Esophagus (tissue), 2 donors: ENCODE measurements at regions not wholly inside any gene's neighbourhood (a gene's known extent, or its start where the extent isn't known, plus 50 kb on each side); places are given as distances from the start of the nearest gene placed in this dataset.
"Not testable (repeated sequence)": the region's sequence is repeated elsewhere in the genome, so short reads cannot be mapped to it uniquely, and the experiment has no call there.

Source experiments
- H3K27ac ChIP-seq, 2 donors: one replicate each; pipeline ENCODE4 v1.5.1; 2013; ENCODE audit warnings: low read depth in 2 of 2, mild to moderate bottlenecking in 2 of 2, inconsistent platforms in 1 of 2, low read length in 1 of 2, moderate library complexity in 1 of 2
- H3K27me3 ChIP-seq, 2 donors: one replicate each; pipeline ENCODE4 v1.6.1; 2013; ENCODE audit warnings: low read length in 2 of 2, control low read depth in 1 of 2, mild to moderate bottlenecking in 1 of 2; ENCODE audit not compliant: insufficient read depth in 2 of 2, control insufficient read depth in 1 of 2
- H3K36me3 ChIP-seq, 2 donors: one replicate each; pipeline ENCODE4 v1.6.1; 2013; ENCODE audit warnings: low read length in 1 of 2; ENCODE audit not compliant: control insufficient read depth in 2 of 2, insufficient read depth in 2 of 2
- H3K4me1 ChIP-seq, 2 donors: one replicate each; pipeline ENCODE4 v1.6.1; 2013; ENCODE audit warnings: low read length in 1 of 2; ENCODE audit not compliant: control insufficient read depth in 2 of 2, insufficient read depth in 2 of 2
- H3K4me3 ChIP-seq, 2 donors: one replicate each; pipeline ENCODE4 v1.5.1; 2013; ENCODE audit warnings: low read length in 2 of 2, mild to moderate bottlenecking in 2 of 2, low read depth in 1 of 2, moderate library complexity in 1 of 2
- H3K9me3 ChIP-seq, 2 donors: one replicate each; pipeline ENCODE4 v1.6.1; 2013; ENCODE audit warnings: mild to moderate bottlenecking in 2 of 2, low read depth in 1 of 2, low read length in 1 of 2, moderate library complexity in 1 of 2; ENCODE audit not compliant: control insufficient read depth in 2 of 2, insufficient read depth in 1 of 2
- WGBS, 2 donors: extraction: QIAGEN DNeasy Blood & Tissue Kit; methylation state at CpG; one replicate each; pipeline ENCODE4 v1.1.7; 2013; 5-methylcytosine and 5-hydroxymethylcytosine counted together
- donor health status: healthy with polysubstance abuse.
- donor health status: Bipolar disorder and iron deficiency.

DNA sequence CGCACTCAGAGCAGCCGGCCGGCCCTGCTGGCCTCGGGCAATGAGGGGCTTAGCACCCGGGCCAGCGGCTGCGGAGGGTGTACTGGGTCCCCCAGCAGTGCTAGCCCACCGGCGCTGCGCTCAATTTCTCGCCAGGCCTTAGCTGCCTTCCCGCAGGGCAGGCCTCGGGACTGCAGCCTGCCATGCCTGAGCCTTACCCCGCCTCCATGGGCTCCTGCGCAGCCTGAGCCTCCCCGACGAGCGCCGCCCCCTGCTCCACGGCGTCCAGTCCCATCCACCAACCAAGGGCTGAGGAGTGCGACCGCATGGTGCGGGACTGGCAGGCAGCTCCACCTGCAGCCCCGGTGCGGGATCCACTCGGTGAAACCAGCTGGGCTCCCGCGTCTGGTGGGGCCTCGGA, 204.4 kb upstream of the AUTS2 start:
- not testable (repeated sequence) for H3K9me3 ChIP-seq, H3K4me3 ChIP-seq, H3K4me1 ChIP-seq, H3K27me3 ChIP-seq, H3K36me3 ChIP-seq, H3K27ac ChIP-seq
- 94 to 97% methylated on average over 21 to 30 of the region's 30 CpGs for WGBS, 2 donors

DNA sequence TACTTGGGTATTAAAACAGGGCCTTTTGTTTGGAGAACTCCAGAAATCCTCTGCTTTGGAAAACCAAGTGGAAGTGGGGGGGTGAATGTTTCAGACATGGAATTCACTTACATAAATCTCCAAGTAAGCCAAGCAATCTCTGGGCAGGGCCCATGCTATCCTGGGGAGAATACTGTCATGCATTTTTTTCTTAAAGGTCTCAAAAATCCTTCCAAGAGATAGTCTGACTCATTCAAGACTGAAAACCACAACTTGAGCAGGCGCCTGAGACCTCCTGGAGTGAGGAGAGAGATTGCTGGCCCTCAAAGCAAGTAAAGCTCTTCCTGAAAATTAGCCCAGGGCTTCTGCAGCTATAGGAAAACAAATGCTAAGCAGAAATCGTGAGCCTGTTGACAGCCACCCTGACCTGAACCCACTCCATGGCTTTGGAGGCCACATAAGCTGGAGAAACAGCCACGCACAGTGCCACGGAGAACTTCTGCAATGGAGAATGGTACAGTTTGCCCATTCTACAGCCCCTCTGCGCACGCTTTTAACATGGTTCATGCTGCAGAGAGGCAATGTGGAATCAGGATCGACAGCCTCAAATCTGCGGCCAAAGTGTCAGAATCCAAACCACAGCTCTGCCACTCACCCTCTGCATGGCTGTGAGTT, 203.1 kb upstream of the AUTS2 start:
- H3K4me1 ChIP-seq, result no peaks in the 10 kb centered on the region
- no peak overlapping the region for H3K27ac ChIP-seq
- H3K4me3 ChIP-seq, result no peak overlapping the region
- H3K36me3 ChIP-seq, result no peaks in the 10 kb centered on the region
- WGBS, 2 donors, result 82 to 84% methylated on average over 8 of the region's 8 CpGs
- no peaks in the 10 kb centered on the region for H3K27me3 ChIP-seq
- peaks cover 0 to 2% of the 10 kb centered on the region in 2 donors for H3K9me3 ChIP-seq

DNA sequence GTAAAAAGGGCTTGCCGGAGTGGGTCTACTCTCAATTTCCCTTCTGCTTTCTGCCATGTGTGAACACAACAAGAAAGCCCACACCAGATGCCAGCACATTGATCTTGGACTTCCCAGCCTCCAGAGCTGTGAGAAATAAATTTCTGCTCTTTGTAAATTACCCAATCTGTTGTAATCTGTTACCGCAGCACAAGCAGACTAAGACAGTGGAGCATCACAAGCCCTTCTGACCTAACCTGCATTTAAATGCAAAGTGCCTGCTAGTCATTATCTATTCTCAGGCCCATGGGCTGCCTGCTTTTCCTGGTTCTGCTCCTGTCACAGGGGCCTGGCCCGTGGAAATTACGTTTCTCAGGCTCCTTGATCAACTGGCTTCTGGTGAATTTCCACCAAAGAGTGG, 199.3 kb upstream of the AUTS2 start:
- Histone ChIP-seq H3K4me3 (no peak overlapping the region), H3K4me1 (no peaks in the 10 kb centered on the region), H3K27ac (no peak overlapping the region), H3K36me3 (no peaks in the 10 kb centered on the region), H3K27me3 (no peaks in the 10 kb centered on the region), H3K9me3 (peaks cover 0 to 2% of the 10 kb centered on the region in 2 donors)
- 79 to 80% methylated on average over 4 of the region's 4 CpGs for WGBS, 2 donors

DNA sequence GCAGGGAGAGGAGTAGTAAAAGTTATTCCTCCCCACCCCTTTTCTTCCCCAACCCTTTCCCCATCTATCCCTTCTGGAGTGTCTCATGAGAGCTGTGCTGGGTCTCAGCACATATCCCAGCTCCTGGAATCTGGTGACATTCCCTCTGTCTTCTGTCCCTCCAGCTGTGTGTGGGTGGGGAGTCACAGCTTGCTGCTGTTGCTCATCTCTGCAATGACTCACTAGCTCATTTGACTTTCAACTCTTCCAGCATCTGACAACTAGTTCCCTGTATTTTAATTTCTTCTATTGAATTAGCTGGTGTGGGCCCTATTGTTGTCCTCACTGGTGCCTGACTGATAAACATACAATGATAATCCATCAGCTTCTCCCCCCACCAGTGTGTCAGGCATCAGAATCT, 198.9 kb upstream of the AUTS2 start:
- Histone ChIP-seq H3K36me3 (no peaks in the 10 kb centered on the region), H3K9me3 (peaks cover 0 to 2% of the 10 kb centered on the region in 2 donors), H3K4me3 (no peak overlapping the region), H3K27me3 (no peaks in the 10 kb centered on the region), H3K4me1 (no peaks in the 10 kb centered on the region), H3K27ac (no peak overlapping the region)

DNA sequence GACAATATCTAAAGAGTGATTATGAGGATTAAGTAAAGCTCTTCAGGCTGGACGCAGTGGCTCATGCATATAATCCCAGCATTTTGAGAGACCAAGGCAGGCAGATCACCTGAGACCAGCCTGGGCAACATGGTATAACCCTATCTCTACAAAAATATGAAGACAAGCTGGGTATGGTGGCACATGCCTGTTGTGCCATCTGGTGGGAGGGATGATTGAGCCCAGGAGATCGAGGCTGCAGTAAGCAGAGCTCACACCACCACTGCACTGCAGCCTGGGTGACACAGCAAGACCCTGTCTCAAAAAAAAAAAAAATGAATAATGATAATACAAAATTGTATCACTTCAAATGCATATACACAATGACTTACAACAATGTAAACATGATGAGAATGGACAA, 195.6 kb upstream of the AUTS2 start:
- H3K27me3 ChIP-seq, result no peaks in the 10 kb centered on the region
- WGBS, 2 donors, result 79 to 84% methylated on average over 2 of the region's 2 CpGs

GRCh38 chr7:69403169-69403568, 195.1 kb upstream of the AUTS2 start:
- H3K4me3 ChIP-seq, result no peak overlapping the region
- 60 to 72% methylated on average over 2 of the region's 2 CpGs for WGBS, 2 donors
- H3K27ac ChIP-seq, result no peak overlapping the region
- H3K36me3 ChIP-seq, result no peaks in the 10 kb centered on the region
- H3K27me3 ChIP-seq, result no peaks in the 10 kb centered on the region
- H3K9me3 ChIP-seq, result peaks cover 0 to 2% of the 10 kb centered on the region in 2 donors
- H3K4me1 ChIP-seq, result no peaks in the 10 kb centered on the region

More for the DNA sequence above, 195.6 kb upstream of the AUTS2 start:
- Histone ChIP-seq H3K4me1 (no peaks in the 10 kb centered on the region), H3K4me3 (no peak overlapping the region), H3K27ac (no peak overlapping the region), H3K36me3 (no peaks in the 10 kb centered on the region), H3K9me3 (peaks cover 0 to 2% of the 10 kb centered on the region in 2 donors)

DNA sequence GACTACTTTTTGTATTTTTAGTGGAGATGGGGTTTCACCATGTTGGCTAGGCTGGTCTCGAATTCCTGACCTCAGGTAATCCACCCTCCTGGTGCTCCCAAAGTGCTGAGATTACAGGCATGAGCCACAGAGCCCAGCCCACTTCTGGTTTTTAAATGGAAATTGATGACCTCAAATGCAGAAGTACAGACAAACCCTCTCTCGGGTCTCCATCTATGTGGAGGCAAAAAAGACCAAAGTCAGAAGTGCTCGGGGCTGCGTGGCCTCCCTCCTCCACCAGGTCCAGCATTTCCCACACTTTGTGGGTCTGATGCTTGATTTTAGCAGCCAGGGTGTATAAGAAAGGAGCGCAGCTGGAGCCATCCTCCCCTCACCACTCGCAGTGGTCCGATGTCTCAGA, 187.3 kb upstream of the AUTS2 start:
- peaks cover 0 to 2% of the 10 kb centered on the region in 2 donors for H3K4me1 ChIP-seq
- no peak overlapping the region for H3K27ac ChIP-seq
- no peaks in the 10 kb centered on the region for H3K27me3 ChIP-seq
- 83% methylated on average over 7 of the region's 7 CpGs for WGBS, 2 donors
- H3K36me3 ChIP-seq, result no peaks in the 10 kb centered on the region
- H3K4me3 ChIP-seq, result no peak overlapping the region
- H3K9me3 ChIP-seq, result no peaks in the 10 kb centered on the region

GRCh38 chr7:69411466-69411865, 186.8 kb upstream of the AUTS2 start:
- Histone ChIP-seq H3K4me3 (no peak overlapping the region), H3K4me1 (peaks cover 0 to 2% of the 10 kb centered on the region in 2 donors), H3K9me3 (no peaks in the 10 kb centered on the region), H3K27ac (no peak overlapping the region), H3K36me3 (no peaks in the 10 kb centered on the region), H3K27me3 (no peaks in the 10 kb centered on the region)
- WGBS, 2 donors, result 79 to 83% methylated on average over 8 of the region's 8 CpGs

DNA sequence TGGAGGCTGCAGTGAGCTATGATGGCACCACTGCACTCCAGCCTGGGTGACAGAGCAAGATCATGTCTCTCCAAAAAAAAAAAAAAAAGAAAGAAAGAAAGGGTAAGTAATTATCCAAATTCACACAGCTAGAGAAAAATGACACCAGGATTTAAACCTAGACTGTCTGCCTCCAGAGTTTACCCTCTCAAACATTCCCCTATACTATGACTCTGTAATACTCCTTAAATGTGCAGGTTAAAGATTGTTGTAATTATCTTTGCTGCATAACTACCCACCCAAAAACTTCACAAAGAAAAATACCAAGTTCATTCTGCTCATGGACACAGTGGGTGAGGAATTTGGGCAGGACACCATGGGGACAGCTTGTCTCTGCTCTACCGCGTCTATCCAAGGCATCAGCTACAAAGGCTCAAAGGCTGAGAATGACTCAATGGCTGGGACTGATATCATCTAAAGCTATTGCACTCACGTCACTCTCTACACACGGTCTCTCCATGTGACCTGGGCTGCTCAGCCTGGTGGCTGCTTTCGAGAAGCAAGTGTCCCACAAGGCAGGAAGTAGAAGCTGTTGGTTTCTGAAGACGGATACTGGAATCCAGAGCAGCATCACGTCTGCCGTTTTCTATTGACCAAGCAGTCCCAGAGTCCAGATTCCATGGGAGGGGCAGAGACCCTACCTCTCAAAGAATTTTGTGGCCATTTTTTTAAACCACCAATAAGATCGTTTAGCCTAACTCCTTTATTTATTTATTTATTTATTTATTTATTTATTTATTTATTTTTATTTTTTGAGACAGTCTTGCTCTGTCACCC, 185.7 kb upstream of the AUTS2 start:
- Histone ChIP-seq H3K36me3 (no peaks in the 10 kb centered on the region), H3K27me3 (no peaks in the 10 kb centered on the region), H3K27ac (no peak overlapping the region), H3K4me3 (no peak overlapping the region), H3K4me1 (peaks cover 0 to 2% of the 10 kb centered on the region in 2 donors), H3K9me3 (no peaks in the 10 kb centered on the region)
- 49 to 59% methylated on average over 9 of the region's 9 CpGs for WGBS, 2 donors

GRCh38 chr7:69414555-69414954, 183.7 kb upstream of the AUTS2 start:
- Histone ChIP-seq H3K4me1 (peaks cover 0 to 2% of the 10 kb centered on the region in 2 donors), H3K36me3 (no peaks in the 10 kb centered on the region), H3K27ac (no peak overlapping the region), H3K27me3 (no peaks in the 10 kb centered on the region), H3K4me3 (no peak overlapping the region), H3K9me3 (no peaks in the 10 kb centered on the region)
- 90 to 91% methylated on average over 5 of the region's 5 CpGs for whole genome bisulfite sequencing, 2 donors
